ENCODE measurements at regions not wholly inside any gene's neighbourhood (a gene's known extent, or its start where the extent isn't known, plus 50 kb on each side); places are given as distances from the start of the nearest gene placed in this dataset.

DNA sequence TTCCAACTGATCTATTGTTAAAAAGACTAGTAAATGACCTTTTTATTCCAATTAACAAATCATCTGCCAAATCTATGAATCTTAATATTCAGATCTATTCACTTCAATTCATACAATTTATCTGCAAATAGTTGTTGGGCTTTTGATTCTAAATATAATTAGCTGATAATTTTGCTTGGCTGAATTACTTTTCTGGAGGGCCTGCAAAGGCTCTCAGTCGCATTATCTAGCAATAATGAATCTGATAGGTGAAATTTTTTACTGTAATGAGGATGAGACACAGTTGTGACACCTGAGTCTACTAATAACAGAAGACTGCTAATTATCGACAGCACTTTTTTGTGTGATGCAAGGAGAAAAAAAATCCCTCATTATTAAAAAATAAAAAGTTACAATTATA, 565.1 kb downstream of the ZEB2 start:
- TF ChIP-seq, protein P1, sequence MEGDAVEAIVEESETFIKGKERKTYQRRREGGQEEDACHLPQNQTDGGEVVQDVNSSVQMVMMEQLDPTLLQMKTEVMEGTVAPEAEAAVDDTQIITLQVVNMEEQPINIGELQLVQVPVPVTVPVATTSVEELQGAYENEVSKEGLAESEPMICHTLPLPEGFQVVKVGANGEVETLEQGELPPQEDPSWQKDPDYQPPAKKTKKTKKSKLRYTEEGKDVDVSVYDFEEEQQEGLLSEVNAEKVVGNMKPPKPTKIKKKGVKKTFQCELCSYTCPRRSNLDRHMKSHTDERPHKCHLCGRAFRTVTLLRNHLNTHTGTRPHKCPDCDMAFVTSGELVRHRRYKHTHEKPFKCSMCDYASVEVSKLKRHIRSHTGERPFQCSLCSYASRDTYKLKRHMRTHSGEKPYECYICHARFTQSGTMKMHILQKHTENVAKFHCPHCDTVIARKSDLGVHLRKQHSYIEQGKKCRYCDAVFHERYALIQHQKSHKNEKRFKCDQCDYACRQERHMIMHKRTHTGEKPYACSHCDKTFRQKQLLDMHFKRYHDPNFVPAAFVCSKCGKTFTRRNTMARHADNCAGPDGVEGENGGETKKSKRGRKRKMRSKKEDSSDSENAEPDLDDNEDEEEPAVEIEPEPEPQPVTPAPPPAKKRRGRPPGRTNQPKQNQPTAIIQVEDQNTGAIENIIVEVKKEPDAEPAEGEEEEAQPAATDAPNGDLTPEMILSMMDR (IDR thresholded peaks at IDR 0.05): no peak
- TF ChIP-seq POLR2A (IDR thresholded peaks at IDR 0.05): no peak

Data from Peyer's patch (tissue), 4 donors.